HepG2 (cell line): ENCODE measurements at regions not wholly inside any gene's neighbourhood (a gene's known extent, or its start where the extent isn't known, plus 50 kb on each side); places are given as distances from the start of the nearest gene placed in this dataset.
A peak's percentile ranks its signal among the peaks of the same experiment; 100 is the strongest.

Experiments used
- CHD2 ChIP-seq: IDR thresholded peaks from 2 replicates; pipeline ENCODE4 v1.6.1; 2011; ENCODE audit warnings: low read depth, low read length, improper control_type of control experiment
- EP300 ChIP-seq, 3 experiments: sonication (generic) in 1 of 3; formaldehyde crosslinking in 1 of 3; IDR thresholded peaks; 2 replicates each; pipeline versions ENCODE4 v1.5.1 to v1.6.1; 2011 to 2020; ENCODE audit warnings: low read depth in 2 of 3, low read length in 2 of 3, borderline replicate concordance in 1 of 3, improper control_type of control experiment in 1 of 3, mild to moderate bottlenecking in 1 of 3, missing genetic modification reagents in 1 of 3, moderate library complexity in 1 of 3
- LCORL ChIP-seq, 2 experiments: fragments of 450-650 bp in 1 of 2; sonication (generic) in 1 of 2; formaldehyde crosslinking in 1 of 2; IDR thresholded peaks; 2 replicates each; pipeline versions ENCODE4 v1.5.0 to v1.6.1; 2017 to 2020; ENCODE audit warnings: antibody characterized with exemption in 1 of 2, missing genetic modification reagents in 1 of 2
- MAFG ChIP-seq: sonication (generic); formaldehyde crosslinking; IDR thresholded peaks from 2 replicates; pipeline ENCODE4 v1.5.1; 2020; ENCODE audit warnings: mild to moderate bottlenecking, missing genetic modification reagents
- PBX3 ChIP-seq: sonication (generic); formaldehyde crosslinking; IDR thresholded peaks from 2 replicates; pipeline ENCODE4 v1.8.1; 2023; ENCODE audit warnings: missing genetic modification reagents, inconsistent platforms, borderline replicate concordance
- RBM39 ChIP-seq: fragments of 200-400 bp; formaldehyde crosslinking; IDR thresholded peaks from one replicate; pipeline ENCODE4 v1.6.1; 2018; ENCODE audit warnings: antibody characterized with exemption, mild to moderate bottlenecking, low read depth, low read length; ENCODE audit not compliant: poor library complexity, severe bottlenecking
- STAT6 ChIP-seq: sonication (generic); formaldehyde crosslinking; IDR thresholded peaks from 2 replicates; pipeline ENCODE4 v1.4.0; 2020; ENCODE audit warnings: missing genetic modification reagents, mild to moderate bottlenecking, borderline replicate concordance
- ZBED4 ChIP-seq: sonication (generic); formaldehyde crosslinking; IDR thresholded peaks from 2 replicates; pipeline ENCODE4 v1.4.0; 2020; ENCODE audit warnings: missing genetic modification reagents, borderline replicate concordance
- ZFP41 ChIP-seq: sonication (generic); formaldehyde crosslinking; IDR thresholded peaks from 2 replicates; pipeline ENCODE4 v1.4.0; 2020; ENCODE audit warnings: mild to moderate bottlenecking, missing genetic modification reagents, borderline replicate concordance
- ZNF251 ChIP-seq: sonication (generic); formaldehyde crosslinking; IDR thresholded peaks from 2 replicates; pipeline ENCODE4 v1.9.0; 2021; ENCODE audit warnings: mild to moderate bottlenecking, missing genetic modification reagents
- ZNF30 ChIP-seq: sonication (generic); formaldehyde crosslinking; IDR thresholded peaks from 2 replicates; pipeline ENCODE4 v1.5.0; 2020; ENCODE audit warnings: mild to moderate bottlenecking, missing genetic modification reagents
- ZNF33B ChIP-seq: sonication (generic); formaldehyde crosslinking; IDR thresholded peaks from 2 replicates; pipeline ENCODE4 v1.5.1; 2020; ENCODE audit warnings: mild to moderate bottlenecking, missing genetic modification reagents
- ZNF609 ChIP-seq: sonication (generic); formaldehyde crosslinking; IDR thresholded peaks from 2 replicates; pipeline ENCODE4 v1.4.0; 2020; ENCODE audit warnings: mild to moderate bottlenecking, missing genetic modification reagents, borderline replicate concordance
- ZNF713 ChIP-seq: sonication (generic); formaldehyde crosslinking; IDR thresholded peaks from 2 replicates; pipeline ENCODE4 v1.4.0; 2020; ENCODE audit warnings: mild to moderate bottlenecking, missing genetic modification reagents

- no peak; the same call in 1 of the 2 replicates for TF ChIP-seq ZBED4 (CRISPR knock-in tag)
- no peak for TF ChIP-seq ZNF33B (CRISPR knock-in tag)
- peak; percentile 67 for TF ChIP-seq LCORL (IDR thresholded peaks at IDR 0.05)
- TF ChIP-seq LCORL (CRISPR knock-in tag; IDR thresholded peaks at IDR 0.05) = peak; percentile 73
- TF ChIP-seq ZNF713 (CRISPR knock-in tag) = no peak
- no peak for TF ChIP-seq ZNF30 (CRISPR knock-in tag)
- no peak for TF ChIP-seq ZFP41 (CRISPR knock-in tag)
- TF ChIP-seq PBX3 (CRISPR knock-in tag) = no peak
- no peak for TF ChIP-seq RBM39
- no peak for TF ChIP-seq MAFG (CRISPR knock-in tag)
- TF ChIP-seq CHD2 = no peak
- TF ChIP-seq EP300 (IDR thresholded peaks at IDR 0.05; ENCODE audit: low read depth in 2 of 2, low read length in 2 of 2) = peak in 1 of 2 experiments; percentile 63; a peak in 2 of 4 replicates
- TF ChIP-seq EP300 (CRISPR knock-in tag; IDR thresholded peaks at IDR 0.05; ENCODE audit: borderline replicate concordance) = no peak
- no peak for TF ChIP-seq ZNF251 (CRISPR knock-in tag)
- TF ChIP-seq STAT6 (CRISPR knock-in tag) = peak; percentile 50; the same call in 1 of the 2 replicates
- TF ChIP-seq ZNF609 (CRISPR knock-in tag) = peak; percentile 61; the same call in 1 of the 2 replicates
These were observed 123.1 kb downstream of the OLIG3 start (continued) for GRCh38 chr6:137370871-137371633.
